ENCODE measurements at regions not wholly inside any gene's neighbourhood (a gene's known extent, or its start where the extent isn't known, plus 50 kb on each side); places are given as distances from the start of the nearest gene placed in this dataset.

DNA sequence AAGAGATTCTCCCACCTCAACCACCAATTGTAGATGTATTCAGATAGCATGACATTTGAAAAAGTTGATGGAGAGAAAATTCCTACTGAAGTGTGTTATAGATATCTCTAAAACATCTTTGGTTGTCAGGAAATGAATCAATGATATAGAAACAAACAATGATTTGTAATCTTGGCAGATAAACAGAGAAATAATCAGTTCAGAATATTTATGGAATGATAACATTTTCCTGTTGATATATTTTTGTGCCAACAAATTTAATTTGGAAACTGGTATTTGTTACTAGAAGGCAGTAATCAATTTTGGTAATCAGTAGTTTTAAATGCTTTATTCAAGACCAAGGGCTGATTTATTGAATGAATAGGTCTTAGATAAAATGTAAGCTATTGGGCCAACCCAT, 695.6 kb downstream of the USP25 start:
- no peak overlapping the region for H2AFZ ChIP-seq
- H3K27ac ChIP-seq (ENCODE audit: low read depth), result no peak overlapping the region
- no peaks in the 10 kb centered on the region for H4K20me1 ChIP-seq (replicated peaks; ENCODE audit: insufficient read depth)
- DNase-seq (ENCODE audit: low spot score), result no peak
- Mint-ChIP-seq H3K27ac (no peak overlapping the region), H3K36me3 (ENCODE audit: low read depth) (no peaks in the 10 kb centered on the region), H3K9me3 (no peaks in the 10 kb centered on the region), H3K4me1 (no peaks in the 10 kb centered on the region), H3K4me3 (no peak overlapping the region), H3K27me3 (ENCODE audit: insufficient read depth, low read depth, poor library complexity) (no peaks in the 10 kb centered on the region)
- H3K79me2 ChIP-seq (replicated peaks; ENCODE audit: insufficient read depth), result no peaks in the 10 kb centered on the region
- no peaks in the 10 kb centered on the region for H3K9me2 ChIP-seq (ENCODE audit: insufficient read depth)
- H3F3A ChIP-seq (replicated peaks; ENCODE audit: low read depth), result no peaks in the 10 kb centered on the region
- no peak overlapping the region for H3K4me3 ChIP-seq
- H3K27me3 ChIP-seq (ENCODE audit: insufficient read depth), result no peaks in the 10 kb centered on the region
- TF ChIP-seq CREB1 (CRISPR knock-in tag; IDR thresholded peaks at IDR 0.05; ENCODE audit: low read depth) (no peak), EZH2 (IDR thresholded peaks at IDR 0.05; ENCODE audit: low read depth, unreplicated experiment) (no peak), JUNB (IDR thresholded peaks at IDR 0.05; ENCODE audit: unreplicated experiment) (no peak), ZNF114 (CRISPR knock-in tag; IDR thresholded peaks at IDR 0.05) (no peak), ZNF331 (CRISPR knock-in tag; IDR thresholded peaks at IDR 0.05; ENCODE audit: low read depth) (no peak), NANOG (IDR thresholded peaks at IDR 0.05; ENCODE audit: borderline replicate concordance) (no peak), STAT1 (IDR thresholded peaks at IDR 0.05; ENCODE audit: unreplicated experiment) (no peak), POLR2AphosphoS5 (IDR thresholded peaks at IDR 0.05; ENCODE audit: low read depth) (no peak), EZH2phosphoT487 (IDR thresholded peaks at IDR 0.05; ENCODE audit: unreplicated experiment) (no peak)
- TF ChIP-seq, protein P1, sequence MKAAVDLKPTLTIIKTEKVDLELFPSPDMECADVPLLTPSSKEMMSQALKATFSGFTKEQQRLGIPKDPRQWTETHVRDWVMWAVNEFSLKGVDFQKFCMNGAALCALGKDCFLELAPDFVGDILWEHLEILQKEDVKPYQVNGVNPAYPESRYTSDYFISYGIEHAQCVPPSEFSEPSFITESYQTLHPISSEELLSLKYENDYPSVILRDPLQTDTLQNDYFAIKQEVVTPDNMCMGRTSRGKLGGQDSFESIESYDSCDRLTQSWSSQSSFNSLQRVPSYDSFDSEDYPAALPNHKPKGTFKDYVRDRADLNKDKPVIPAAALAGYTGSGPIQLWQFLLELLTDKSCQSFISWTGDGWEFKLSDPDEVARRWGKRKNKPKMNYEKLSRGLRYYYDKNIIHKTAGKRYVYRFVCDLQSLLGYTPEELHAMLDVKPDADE (IDR thresholded peaks at IDR 0.05), result no peak
- TF ChIP-seq, protein P2, sequence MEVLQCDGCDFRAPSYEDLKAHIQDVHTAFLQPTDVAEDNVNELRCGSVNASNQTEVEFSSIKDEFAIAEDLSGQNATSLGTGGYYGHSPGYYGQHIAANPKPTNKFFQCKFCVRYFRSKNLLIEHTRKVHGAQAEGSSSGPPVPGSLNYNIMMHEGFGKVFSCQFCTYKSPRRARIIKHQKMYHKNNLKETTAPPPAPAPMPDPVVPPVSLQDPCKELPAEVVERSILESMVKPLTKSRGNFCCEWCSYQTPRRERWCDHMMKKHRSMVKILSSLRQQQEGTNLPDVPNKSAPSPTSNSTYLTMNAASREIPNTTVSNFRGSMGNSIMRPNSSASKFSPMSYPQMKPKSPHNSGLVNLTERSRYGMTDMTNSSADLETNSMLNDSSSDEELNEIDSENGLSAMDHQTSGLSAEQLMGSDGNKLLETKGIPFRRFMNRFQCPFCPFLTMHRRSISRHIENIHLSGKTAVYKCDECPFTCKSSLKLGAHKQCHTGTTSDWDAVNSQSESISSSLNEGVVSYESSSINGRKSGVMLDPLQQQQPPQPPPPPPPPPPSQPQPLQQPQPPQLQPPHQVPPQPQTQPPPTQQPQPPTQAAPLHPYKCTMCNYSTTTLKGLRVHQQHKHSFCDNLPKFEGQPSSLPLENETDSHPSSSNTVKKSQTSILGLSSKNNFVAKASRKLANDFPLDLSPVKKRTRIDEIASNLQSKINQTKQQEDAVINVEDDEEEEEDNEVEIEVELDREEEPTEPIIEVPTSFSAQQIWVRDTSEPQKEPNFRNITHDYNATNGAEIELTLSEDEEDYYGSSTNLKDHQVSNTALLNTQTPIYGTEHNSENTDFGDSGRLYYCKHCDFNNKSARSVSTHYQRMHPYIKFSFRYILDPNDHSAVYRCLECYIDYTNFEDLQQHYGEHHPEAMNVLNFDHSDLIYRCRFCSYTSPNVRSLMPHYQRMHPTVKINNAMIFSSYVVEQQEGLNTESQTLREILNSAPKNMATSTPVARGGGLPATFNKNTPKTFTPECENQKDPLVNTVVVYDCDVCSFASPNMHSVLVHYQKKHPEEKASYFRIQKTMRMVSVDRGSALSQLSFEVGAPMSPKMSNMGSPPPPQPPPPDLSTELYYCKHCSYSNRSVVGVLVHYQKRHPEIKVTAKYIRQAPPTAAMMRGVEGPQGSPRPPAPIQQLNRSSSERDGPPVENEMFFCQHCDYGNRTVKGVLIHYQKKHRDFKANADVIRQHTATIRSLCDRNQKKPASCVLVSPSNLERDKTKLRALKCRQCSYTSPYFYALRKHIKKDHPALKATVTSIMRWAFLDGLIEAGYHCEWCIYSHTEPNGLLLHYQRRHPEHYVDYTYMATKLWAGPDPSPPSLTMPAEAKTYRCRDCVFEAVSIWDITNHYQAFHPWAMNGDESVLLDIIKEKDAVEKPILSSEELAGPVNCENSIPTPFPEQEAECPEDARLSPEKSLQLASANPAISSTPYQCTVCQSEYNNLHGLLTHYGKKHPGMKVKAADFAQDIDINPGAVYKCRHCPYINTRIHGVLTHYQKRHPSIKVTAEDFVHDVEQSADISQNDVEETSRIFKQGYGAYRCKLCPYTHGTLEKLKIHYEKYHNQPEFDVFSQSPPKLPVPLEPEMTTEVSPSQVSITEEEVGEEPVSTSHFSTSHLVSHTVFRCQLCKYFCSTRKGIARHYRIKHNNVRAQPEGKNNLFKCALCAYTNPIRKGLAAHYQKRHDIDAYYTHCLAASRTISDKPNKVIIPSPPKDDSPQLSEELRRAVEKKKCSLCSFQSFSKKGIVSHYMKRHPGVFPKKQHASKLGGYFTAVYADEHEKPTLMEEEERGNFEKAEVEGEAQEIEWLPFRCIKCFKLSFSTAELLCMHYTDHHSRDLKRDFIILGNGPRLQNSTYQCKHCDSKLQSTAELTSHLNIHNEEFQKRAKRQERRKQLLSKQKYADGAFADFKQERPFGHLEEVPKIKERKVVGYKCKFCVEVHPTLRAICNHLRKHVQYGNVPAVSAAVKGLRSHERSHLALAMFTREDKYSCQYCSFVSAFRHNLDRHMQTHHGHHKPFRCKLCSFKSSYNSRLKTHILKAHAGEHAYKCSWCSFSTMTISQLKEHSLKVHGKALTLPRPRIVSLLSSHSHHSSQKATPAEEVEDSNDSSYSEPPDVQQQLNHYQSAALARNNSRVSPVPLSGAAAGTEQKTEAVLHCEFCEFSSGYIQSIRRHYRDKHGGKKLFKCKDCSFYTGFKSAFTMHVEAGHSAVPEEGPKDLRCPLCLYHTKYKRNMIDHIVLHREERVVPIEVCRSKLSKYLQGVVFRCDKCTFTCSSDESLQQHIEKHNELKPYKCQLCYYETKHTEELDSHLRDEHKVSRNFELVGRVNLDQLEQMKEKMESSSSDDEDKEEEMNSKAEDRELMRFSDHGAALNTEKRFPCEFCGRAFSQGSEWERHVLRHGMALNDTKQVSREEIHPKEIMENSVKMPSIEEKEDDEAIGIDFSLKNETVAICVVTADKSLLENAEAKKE (CRISPR knock-in tag; IDR thresholded peaks at IDR 0.05), result no peak
- TF ChIP-seq, protein P3, sequence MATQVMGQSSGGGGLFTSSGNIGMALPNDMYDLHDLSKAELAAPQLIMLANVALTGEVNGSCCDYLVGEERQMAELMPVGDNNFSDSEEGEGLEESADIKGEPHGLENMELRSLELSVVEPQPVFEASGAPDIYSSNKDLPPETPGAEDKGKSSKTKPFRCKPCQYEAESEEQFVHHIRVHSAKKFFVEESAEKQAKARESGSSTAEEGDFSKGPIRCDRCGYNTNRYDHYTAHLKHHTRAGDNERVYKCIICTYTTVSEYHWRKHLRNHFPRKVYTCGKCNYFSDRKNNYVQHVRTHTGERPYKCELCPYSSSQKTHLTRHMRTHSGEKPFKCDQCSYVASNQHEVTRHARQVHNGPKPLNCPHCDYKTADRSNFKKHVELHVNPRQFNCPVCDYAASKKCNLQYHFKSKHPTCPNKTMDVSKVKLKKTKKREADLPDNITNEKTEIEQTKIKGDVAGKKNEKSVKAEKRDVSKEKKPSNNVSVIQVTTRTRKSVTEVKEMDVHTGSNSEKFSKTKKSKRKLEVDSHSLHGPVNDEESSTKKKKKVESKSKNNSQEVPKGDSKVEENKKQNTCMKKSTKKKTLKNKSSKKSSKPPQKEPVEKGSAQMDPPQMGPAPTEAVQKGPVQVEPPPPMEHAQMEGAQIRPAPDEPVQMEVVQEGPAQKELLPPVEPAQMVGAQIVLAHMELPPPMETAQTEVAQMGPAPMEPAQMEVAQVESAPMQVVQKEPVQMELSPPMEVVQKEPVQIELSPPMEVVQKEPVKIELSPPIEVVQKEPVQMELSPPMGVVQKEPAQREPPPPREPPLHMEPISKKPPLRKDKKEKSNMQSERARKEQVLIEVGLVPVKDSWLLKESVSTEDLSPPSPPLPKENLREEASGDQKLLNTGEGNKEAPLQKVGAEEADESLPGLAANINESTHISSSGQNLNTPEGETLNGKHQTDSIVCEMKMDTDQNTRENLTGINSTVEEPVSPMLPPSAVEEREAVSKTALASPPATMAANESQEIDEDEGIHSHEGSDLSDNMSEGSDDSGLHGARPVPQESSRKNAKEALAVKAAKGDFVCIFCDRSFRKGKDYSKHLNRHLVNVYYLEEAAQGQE (IDR thresholded peaks at IDR 0.05; ENCODE audit: unreplicated experiment), result no peak
- TF ChIP-seq, protein P4, sequence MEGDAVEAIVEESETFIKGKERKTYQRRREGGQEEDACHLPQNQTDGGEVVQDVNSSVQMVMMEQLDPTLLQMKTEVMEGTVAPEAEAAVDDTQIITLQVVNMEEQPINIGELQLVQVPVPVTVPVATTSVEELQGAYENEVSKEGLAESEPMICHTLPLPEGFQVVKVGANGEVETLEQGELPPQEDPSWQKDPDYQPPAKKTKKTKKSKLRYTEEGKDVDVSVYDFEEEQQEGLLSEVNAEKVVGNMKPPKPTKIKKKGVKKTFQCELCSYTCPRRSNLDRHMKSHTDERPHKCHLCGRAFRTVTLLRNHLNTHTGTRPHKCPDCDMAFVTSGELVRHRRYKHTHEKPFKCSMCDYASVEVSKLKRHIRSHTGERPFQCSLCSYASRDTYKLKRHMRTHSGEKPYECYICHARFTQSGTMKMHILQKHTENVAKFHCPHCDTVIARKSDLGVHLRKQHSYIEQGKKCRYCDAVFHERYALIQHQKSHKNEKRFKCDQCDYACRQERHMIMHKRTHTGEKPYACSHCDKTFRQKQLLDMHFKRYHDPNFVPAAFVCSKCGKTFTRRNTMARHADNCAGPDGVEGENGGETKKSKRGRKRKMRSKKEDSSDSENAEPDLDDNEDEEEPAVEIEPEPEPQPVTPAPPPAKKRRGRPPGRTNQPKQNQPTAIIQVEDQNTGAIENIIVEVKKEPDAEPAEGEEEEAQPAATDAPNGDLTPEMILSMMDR (conservative IDR thresholded peaks at IDR 0.05; ENCODE audit: low read depth in 2 of 2), result no peak
- H3K4me1 ChIP-seq (ENCODE audit: insufficient read depth), result no peaks in the 10 kb centered on the region
- H3K36me3 ChIP-seq (ENCODE audit: insufficient read depth), result no peaks in the 10 kb centered on the region
- ATAC-seq, result no peak
- H3K4me2 ChIP-seq, result no peak overlapping the region

Measured in GM23338 (cell line).